Esophagus squamous epithelium (tissue), 4 donors: ENCODE measurements at regions not wholly inside any gene's neighbourhood (a gene's known extent, or its start where the extent isn't known, plus 50 kb on each side); places are given as distances from the start of the nearest gene placed in this dataset.

Source experiments
- POLR2A ChIP-seq, 4 donors: fragments of 450-650 bp; IDR thresholded peaks; one replicate each; pipeline ENCODE4 v1.6.1; 2017; ENCODE audit warnings: antibody characterized with exemption in 4 of 4, mild to moderate bottlenecking in 4 of 4, moderate library complexity in 3 of 4
- TF ChIP-seq, protein P1 (sequence below), 6 experiments: fragments of 450-650 bp in 4 of 6; fragments of 200-600 bp in 2 of 6; sonication (generic) in 2 of 6; IDR thresholded peaks; one replicate each; pipeline ENCODE4 v1.5.1; 2016 to 2019; ENCODE audit warnings: antibody characterized with exemption in 6 of 6, mild to moderate bottlenecking in 4 of 6, moderate library complexity in 4 of 6

DNA sequence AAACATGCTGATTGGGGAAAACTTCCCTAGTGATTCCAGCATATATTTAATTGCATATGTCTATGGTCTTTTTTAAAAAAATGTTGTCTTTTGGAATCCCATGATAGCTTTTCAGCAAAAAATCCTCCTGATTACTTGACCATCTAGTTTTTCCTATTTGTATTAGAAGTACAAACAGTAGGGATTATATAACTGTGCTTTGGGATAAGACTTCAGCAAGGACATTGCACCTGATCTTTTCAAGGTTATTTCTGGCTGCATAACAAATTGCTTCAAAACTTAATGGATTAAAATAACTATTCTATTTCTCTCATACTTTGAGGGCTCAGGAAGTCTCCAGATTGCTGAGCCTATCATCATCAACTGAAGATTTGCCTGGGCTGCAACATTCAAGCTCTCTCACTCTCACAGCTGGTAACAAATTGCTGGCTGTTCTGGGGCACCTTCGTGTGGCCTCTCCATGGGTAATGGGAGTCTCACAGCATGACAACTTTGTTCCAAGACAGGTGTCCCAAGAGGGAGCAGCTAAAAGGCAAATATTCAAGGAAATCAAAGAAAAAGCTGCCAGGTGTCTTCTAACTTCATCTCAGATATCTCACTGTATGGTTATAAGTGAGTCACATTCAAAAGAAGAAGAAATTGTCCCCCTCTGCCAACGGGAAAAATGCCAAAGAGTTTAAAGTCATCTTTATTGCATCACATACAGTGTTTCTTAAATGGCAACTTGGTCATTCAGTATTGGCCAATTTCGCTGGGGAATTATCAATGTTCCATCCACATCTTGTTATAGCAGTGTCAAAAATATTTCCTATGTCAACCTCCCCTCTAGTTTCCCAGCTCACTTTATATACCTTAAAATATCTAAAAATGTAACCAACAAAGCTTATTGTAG lies 644.5 kb upstream of the GRM7 start:
- TF ChIP-seq, protein P1, sequence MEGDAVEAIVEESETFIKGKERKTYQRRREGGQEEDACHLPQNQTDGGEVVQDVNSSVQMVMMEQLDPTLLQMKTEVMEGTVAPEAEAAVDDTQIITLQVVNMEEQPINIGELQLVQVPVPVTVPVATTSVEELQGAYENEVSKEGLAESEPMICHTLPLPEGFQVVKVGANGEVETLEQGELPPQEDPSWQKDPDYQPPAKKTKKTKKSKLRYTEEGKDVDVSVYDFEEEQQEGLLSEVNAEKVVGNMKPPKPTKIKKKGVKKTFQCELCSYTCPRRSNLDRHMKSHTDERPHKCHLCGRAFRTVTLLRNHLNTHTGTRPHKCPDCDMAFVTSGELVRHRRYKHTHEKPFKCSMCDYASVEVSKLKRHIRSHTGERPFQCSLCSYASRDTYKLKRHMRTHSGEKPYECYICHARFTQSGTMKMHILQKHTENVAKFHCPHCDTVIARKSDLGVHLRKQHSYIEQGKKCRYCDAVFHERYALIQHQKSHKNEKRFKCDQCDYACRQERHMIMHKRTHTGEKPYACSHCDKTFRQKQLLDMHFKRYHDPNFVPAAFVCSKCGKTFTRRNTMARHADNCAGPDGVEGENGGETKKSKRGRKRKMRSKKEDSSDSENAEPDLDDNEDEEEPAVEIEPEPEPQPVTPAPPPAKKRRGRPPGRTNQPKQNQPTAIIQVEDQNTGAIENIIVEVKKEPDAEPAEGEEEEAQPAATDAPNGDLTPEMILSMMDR (IDR thresholded peaks at IDR 0.05), result no peak
- TF ChIP-seq POLR2A (IDR thresholded peaks at IDR 0.05), result no peak
